Chondrocyte (in vitro differentiated cells): ENCODE measurements at regions not wholly inside any gene's neighbourhood (a gene's known extent, or its start where the extent isn't known, plus 50 kb on each side); places are given as distances from the start of the nearest gene placed in this dataset.

Experiments used
- DNase-seq: peaks from one replicate; pipeline ENCODE4 v3.0.0; 2021; ENCODE audit warnings: mixed read lengths, low spot score
- H3K27ac Mint-ChIP-seq: one replicate; pipeline ENCODE4 v1.8.0; 2021; ENCODE audit warnings: mild to moderate bottlenecking, moderate library complexity, mixed read lengths; ENCODE audit not compliant: unreplicated experiment
- H3K27me3 Mint-ChIP-seq: 2 replicates; pipeline ENCODE4 v1.8.0; 2021; ENCODE audit warnings: low read depth, mixed read lengths
- H3K36me3 Mint-ChIP-seq: 2 replicates; pipeline ENCODE4 v1.8.0; 2021; ENCODE audit warnings: low read depth, mixed read lengths
- H3K4me1 Mint-ChIP-seq: 2 replicates; pipeline ENCODE4 v1.8.0; 2021; ENCODE audit warnings: low read depth, mild to moderate bottlenecking, mixed read lengths
- H3K4me3 Mint-ChIP-seq: one replicate; pipeline ENCODE4 v1.8.0; 2021; ENCODE audit warnings: mild to moderate bottlenecking, moderate library complexity, mixed read lengths; ENCODE audit not compliant: unreplicated experiment
- H3K9me3 Mint-ChIP-seq: 2 replicates; pipeline ENCODE4 v1.8.0; 2021; ENCODE audit warnings: low read depth, mixed read lengths
- TF ChIP-seq, protein P1 (sequence below): fragments of 200-600 bp; sonication (generic); IDR thresholded peaks from 2 replicates; pipeline ENCODE4 v1.5.0; 2021; ENCODE audit warnings: antibody characterized with exemption, mild to moderate bottlenecking, moderate library complexity

DNA sequence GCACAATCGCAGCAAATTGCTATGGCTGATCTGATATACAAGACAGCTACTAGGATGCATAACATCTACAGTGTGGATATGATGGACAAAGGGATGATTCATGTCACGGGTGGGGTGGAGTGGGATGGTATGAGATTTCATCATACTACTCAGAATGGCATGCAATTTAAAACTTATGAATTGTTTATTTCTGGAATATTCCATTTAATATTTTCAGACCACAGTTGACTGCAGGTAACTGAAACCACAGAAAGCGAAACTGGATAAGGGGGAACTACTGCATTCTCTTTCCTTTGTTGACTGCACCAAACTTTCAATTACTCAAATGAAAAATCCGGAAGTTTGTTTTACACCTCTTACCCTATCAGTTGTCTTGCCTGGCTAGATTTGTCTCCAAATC, 94.4 kb upstream of the NEUROD1 start:
- H3K9me3 Mint-ChIP-seq, result no peaks in the 10 kb centered on the region
- TF ChIP-seq, protein P1, sequence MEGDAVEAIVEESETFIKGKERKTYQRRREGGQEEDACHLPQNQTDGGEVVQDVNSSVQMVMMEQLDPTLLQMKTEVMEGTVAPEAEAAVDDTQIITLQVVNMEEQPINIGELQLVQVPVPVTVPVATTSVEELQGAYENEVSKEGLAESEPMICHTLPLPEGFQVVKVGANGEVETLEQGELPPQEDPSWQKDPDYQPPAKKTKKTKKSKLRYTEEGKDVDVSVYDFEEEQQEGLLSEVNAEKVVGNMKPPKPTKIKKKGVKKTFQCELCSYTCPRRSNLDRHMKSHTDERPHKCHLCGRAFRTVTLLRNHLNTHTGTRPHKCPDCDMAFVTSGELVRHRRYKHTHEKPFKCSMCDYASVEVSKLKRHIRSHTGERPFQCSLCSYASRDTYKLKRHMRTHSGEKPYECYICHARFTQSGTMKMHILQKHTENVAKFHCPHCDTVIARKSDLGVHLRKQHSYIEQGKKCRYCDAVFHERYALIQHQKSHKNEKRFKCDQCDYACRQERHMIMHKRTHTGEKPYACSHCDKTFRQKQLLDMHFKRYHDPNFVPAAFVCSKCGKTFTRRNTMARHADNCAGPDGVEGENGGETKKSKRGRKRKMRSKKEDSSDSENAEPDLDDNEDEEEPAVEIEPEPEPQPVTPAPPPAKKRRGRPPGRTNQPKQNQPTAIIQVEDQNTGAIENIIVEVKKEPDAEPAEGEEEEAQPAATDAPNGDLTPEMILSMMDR, result no peak
- peaks cover 32% of the 10 kb centered on the region for H3K4me1 Mint-ChIP-seq
- H3K27me3 Mint-ChIP-seq, result no peaks in the 10 kb centered on the region
- no peak overlapping the region for H3K4me3 Mint-ChIP-seq
- no peak for DNase-seq
- H3K27ac Mint-ChIP-seq, result no peak overlapping the region
- no peaks in the 10 kb centered on the region for H3K36me3 Mint-ChIP-seq

DNA sequence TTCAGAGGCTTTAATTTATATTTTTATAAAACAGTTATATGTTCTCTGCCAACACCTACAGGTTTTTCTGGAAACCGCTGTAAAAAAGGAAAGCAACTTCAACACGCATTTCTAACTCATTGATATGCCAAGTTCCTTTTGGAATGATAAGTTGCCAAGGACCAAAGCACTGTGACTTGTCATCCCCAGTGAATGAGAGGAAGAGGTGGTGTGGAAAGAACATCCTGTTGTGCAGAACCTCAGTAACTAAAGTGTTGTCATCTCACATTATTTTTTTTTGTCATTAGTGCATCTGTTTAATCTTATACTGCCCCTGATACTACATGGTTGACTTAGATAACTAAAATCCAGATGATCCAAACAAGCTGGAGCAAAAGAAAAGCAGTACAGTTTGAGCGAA, 96.0 kb upstream of the NEUROD1 start:
- TF ChIP-seq, protein P1, result no peak
- Mint-ChIP-seq H3K4me1 (peaks cover 46% of the 10 kb centered on the region), H3K27me3 (no peaks in the 10 kb centered on the region), H3K27ac (no peak overlapping the region), H3K36me3 (no peaks in the 10 kb centered on the region), H3K9me3 (no peaks in the 10 kb centered on the region), H3K4me3 (no peak overlapping the region)
- no peak for DNase-seq

DNA sequence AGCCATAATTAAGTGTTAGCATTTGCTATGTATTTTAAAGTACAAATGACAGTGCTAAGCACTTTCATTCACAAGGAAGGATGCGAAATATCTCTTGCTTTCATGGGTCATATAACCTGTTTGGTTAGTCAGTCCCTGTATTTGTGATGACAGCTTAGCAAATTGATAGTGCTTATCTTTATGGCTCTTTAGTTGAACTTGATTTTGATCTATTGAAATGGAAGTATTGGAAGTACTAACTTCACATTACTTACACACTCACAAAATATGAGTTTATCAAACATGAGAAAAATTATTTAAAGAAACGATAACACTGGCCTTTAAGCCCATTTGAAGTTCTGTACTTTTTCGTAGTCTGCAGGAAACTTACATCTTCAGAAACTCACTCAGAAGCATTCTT, 97.4 kb upstream of the NEUROD1 start:
- DNase-seq, result no peak
- H3K27ac Mint-ChIP-seq, result no peak overlapping the region
- H3K27me3 Mint-ChIP-seq, result no peaks in the 10 kb centered on the region
- H3K4me1 Mint-ChIP-seq, result peaks cover 46% of the 10 kb centered on the region
- H3K36me3 Mint-ChIP-seq, result no peaks in the 10 kb centered on the region
- H3K4me3 Mint-ChIP-seq, result no peak overlapping the region
- TF ChIP-seq, protein P1, result no peak
- H3K9me3 Mint-ChIP-seq, result no peaks in the 10 kb centered on the region

DNA sequence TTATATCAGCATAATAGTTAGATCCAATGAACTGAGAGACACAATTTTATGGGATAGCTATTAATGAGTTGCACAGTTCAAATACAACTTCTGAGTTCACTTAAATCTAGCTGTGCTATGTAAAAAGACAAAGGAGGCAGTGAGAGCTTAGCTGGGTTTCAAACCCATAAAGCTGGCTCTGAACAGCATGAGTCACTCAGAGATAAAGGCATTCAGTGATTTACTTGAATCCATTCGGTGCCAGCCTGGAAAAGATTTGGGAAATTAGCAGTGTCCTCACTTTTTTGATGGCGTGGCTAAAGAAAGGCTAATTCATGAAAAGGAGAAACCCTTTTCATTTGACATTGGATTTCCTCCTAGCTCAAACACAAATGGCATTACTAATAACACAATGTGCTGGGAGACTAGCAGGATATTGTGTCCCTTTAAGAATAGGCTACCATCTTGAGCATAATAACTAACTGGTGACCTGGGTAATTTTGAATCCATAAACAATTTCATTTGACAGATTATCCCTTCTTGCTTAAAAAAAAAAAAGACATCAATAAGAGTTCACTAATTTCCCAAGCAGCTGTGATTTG, 98.4 kb upstream of the NEUROD1 start:
- peaks cover 56% of the 10 kb centered on the region for H3K4me1 Mint-ChIP-seq
- TF ChIP-seq, protein P1, result no peak
- H3K27me3 Mint-ChIP-seq, result no peaks in the 10 kb centered on the region
- no peak overlapping the region for H3K27ac Mint-ChIP-seq
- DNase-seq, result no peak
- H3K36me3 Mint-ChIP-seq, result no peaks in the 10 kb centered on the region
- H3K9me3 Mint-ChIP-seq, result no peaks in the 10 kb centered on the region
- no peak overlapping the region for H3K4me3 Mint-ChIP-seq

DNA sequence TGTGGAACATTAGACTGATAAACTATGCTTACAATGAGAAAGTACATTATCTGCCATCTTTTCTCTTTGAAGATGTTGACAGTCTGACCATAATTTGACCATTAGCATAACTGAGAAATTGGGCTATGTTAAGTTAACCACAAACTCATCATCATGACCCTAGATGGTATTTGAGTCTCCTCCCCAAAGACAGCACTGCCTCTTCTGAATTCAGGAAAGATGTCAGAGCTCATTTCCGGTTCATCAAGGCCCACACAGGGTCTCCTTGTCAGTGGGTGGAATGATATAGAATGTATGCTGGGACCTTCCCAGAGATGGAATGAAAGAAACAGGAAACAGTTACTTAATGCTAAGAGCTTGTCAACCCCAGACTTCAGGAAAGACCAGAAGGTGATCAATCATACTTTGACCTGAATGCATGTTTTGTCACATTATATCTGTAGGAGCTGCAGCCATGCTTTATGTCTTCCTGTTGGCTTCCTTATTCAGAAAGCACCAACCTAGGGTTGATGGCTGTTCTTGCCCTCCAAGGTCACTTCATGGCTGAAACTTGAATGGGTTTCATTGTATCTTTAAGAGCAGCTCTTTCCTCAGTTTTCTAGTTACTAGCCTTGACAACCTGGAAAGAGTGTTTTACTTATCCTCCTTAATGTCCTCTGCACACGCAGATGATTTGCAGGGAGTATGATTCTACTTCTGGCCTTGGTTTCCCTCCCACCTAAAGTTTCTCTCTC, 99.1 kb upstream of the NEUROD1 start:
- Mint-ChIP-seq H3K9me3 (no peaks in the 10 kb centered on the region), H3K4me1 (peaks cover 60% of the 10 kb centered on the region), H3K27ac (no peak overlapping the region), H3K36me3 (no peaks in the 10 kb centered on the region), H3K4me3 (no peak overlapping the region), H3K27me3 (no peaks in the 10 kb centered on the region)
- no peak for DNase-seq
- TF ChIP-seq, protein P1, result no peak
